Fibroblast of skin of abdomen (primary cell): ENCODE measurements at regions not wholly inside any gene's neighbourhood (a gene's known extent, or its start where the extent isn't known, plus 50 kb on each side); places are given as distances from the start of the nearest gene placed in this dataset.
"Not testable (repeated sequence)": the region's sequence is repeated elsewhere in the genome, so short reads cannot be mapped to it uniquely, and the experiment has no call there.

Experiments used
- DNase-seq: peaks from one replicate; pipeline ENCODE4 v3.0.0-alpha.2; 2013

DNA sequence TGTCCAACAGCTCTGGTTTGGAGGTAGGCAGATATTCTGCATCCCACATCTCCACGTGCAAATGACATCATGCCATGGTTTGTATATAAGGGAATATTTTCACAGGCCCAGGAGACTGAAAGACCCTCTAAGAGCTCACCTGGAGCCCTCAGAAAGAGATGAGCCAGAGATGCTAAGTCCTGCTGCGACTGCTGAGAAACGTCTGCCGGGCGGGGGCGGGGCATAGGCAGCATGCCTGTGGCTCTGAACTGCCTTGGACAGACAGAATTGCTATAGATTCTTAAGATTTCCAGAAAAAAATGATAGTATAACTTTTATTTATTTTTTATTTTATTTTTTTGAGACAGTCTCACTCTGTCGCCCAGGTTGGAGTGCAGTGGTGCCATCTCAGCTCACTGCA lies 64.2 kb upstream of the METTL9 start:
- DNase-seq = not testable (repeated sequence)

DNA sequence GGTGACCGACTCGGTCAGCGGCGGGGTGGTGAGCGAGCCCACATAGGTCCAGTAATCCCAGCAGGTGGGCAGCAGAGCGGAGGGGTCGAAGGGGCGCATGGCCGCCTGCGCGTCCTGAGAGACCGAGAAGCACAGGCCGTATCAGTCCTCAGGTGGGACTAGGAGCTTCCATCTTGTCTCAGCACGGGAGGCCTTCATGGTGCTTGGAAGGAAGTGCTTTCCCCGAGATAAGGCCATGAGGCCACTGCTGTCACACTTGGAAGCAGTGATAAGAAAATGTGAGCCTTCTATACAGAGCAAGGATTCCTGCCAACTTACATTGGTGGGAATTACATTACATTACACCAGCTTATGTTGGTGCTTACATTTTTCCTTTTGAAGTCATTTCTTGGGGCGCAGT lies 62.6 kb upstream of the METTL9 start:
- not testable (repeated sequence) for DNase-seq

- not testable (repeated sequence) for DNase-seq
These were observed 61.8 kb upstream of the METTL9 start for GRCh38 chr16:21537598-21537997.

GRCh38 chr16:21539107-21539618 lies 60.2 kb upstream of the METTL9 start:
- DNase-seq = not testable (repeated sequence)

DNA sequence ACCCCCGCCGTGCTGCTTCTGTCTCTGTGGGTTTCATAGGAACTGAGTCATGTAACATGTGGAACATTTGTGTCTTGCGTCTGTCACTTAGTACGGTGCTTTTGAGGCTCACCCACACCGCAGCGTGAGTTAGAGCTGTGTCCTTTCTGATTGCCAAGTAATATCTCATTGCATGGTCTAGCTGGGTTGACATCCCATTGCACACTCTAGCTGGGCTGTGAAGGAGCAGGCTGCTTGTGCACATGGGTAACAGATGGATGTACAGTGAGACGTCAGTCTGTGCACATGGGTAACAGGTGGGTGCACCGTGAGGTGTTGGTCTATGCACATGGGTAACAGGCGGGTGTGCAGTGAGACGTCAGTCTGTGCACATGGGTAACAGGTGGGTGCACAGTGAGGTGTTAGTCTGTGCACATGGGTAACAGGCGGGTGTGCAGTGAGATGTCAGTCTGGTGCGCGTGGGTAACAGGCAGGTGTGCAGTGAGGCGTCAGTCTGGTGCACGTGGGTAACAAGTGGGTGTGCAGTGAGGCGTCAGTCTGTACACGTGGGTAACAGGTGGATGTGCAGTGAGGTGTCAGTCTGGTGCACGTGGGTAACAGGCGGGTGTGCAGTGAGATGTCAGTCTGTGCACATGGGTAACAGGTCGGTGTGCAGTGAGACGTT lies 58.5 kb upstream of the METTL9 start:
- DNase-seq = peak; percentile 40

DNA sequence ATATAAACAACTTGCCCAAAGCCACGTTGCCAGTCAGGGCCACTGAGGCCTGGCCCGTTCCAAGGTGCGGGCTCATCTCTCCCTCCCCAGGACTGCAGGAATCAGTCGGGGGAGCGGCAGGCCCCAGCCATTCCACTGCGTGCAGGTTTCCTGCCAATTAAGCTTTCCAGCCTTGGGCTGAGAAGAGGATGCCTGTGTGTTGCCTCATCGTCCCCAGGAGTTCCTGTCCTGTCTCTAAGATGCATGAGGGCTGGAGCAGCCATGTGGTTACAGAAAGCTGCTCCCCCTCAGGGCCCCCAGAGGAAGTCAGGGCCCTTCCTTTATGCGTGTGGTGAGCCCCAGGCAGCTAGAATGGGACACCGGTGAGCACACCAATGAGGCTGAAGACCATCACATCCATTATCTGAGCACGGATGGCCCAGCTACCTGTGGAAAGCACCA lies 57.7 kb upstream of the METTL9 start:
- DNase-seq = not testable (repeated sequence)

GRCh38 chr16:21542075-21542474 lies 57.3 kb upstream of the METTL9 start:
- DNase-seq = not testable (repeated sequence)

- not testable (repeated sequence) for DNase-seq
These were observed 56.8 kb upstream of the METTL9 start for GRCh38 chr16:21542491-21543124.

DNA sequence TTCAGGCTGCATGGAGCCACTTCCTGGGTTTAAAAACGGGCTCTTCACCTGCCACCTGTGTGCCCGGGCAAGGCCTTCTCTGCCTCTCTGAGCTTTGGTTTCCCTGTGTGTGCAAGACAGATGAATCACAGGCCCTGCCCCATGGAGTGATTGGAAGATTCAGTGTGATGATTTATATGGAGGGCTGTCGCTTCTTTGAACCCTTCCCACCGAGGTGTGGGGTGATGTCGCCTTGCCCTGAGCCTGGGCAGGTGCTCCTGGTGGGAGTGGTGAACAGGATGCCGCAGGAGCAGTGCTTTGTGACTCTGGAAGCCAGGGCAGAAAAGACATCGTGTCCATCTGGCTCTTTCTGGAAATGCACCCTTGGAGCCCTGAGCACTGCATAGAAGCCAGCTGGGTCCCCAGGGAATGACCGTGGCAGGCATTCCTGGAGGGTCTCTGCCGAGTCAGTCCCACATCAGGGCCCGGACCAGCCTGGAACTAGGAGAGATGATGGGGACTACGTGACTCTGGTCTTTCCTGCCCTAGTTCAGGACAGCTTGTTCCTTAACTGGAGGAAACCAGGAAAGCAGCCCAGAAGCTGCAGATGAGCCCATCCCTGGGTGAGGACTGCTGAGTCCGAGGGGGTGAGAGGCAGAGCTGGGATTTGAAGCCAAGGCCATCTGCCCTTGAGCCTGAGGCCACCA lies 56.1 kb upstream of the METTL9 start:
- not testable (repeated sequence) for DNase-seq

- not testable (repeated sequence) for DNase-seq
These were observed 53.6 kb upstream of the METTL9 start for GRCh38 chr16:21545664-21546326.

DNA sequence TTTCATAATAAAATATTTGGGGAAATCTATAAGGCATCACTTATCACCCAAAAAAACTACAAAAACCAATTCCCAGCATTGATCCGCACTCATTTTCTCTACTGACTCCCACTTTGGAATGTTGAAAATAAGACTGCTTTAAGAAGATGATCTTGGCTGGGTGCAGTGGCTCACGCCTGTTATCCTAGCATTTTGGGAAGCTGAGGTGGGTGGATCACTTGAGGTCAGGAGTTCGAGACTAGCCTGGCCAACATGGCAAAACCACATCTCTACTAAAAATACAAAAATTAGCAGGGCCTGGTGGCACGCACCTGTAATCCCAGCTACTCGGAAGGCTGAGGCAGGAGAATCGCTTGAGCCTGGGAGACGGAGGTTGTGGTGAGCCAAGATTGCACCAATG lies 50.0 kb upstream of the METTL9 start:
- not testable (repeated sequence) for DNase-seq
